Colon (tissue), 2 donors: ENCODE measurements at regions not wholly inside any gene's neighbourhood (a gene's known extent, or its start where the extent isn't known, plus 50 kb on each side); places are given as distances from the start of the nearest gene placed in this dataset.

Experiments
- FAIRE-seq: peaks from 2 replicates; lab custom pipeline; 2012; peaks lifted over from hg19 to GRCh38; lab: Jason Lieb, UNC
- donor health status: control.
- donor health status: control.

DNA sequence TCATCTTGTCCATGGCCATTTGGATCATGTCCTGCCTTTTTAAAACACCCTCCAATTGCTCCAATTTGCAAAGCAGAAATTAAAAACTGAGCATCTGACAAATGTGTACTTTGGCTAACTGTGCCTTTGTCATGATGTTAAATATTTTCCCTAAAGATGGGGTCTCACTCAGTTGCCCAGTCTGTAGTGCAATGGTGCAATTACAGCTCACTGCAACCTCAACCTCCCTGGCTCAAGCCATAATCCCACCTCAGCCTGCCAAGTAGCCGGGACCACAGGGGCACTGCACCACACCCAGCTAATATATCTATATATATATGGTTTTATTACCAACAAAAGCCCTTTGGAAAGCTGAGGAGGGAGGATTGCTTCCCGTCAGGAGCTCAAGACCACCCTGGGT, 782.7 kb downstream of the UQCRFS1 start:
- FAIRE-seq = no peak

DNA sequence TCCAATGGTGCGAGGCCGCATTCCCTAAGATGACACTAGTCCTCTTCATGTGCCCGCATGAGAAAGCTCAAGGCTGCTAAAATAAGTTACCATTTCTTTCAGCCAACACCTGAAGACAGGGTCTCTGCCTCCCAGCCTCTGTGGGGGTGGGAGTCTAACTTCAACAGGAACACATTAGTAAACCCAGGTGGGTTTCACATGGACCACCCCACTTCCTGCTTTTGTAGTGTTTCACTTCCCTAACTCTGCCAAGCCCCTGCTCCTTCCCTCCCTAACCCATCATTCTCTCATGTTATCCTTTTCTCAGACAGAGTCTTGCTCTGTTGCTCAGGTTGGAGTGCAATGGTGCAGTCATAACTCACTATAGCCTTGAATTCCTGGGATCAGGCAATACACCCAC, 783.6 kb downstream of the UQCRFS1 start:
- FAIRE-seq = no peak

DNA sequence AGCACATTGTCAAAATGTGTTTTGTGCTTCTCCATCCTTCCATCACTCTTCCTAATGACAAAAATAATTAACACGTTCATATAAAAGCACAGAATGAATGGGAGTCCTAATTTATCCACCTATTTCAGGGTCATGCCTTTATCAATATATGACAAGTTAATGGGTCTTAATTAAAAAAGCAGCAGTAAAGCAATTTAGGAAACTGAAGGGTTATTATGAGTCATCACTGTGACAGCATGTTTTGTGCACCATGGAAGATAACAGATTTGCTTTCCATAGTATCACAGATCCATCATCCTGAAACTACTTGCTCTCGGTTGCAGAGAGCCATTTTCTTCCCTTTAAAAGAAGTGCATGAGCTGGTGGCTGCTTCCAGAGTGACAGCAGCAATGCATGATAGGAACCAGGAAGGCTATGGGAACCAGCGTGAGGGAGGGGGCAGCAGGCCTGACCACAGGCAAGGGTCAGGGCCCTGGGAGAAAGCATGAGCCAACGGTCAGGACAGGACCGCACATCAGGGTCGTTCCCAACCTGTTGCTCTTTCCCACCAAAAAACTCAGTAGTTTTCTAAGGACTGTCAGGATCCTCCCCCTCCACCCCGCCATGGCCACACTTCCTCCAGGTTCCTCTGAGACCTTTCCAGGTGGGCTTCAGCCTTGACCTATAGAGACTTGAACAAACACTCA, 784.1 kb downstream of the UQCRFS1 start:
- no peak for FAIRE-seq

DNA sequence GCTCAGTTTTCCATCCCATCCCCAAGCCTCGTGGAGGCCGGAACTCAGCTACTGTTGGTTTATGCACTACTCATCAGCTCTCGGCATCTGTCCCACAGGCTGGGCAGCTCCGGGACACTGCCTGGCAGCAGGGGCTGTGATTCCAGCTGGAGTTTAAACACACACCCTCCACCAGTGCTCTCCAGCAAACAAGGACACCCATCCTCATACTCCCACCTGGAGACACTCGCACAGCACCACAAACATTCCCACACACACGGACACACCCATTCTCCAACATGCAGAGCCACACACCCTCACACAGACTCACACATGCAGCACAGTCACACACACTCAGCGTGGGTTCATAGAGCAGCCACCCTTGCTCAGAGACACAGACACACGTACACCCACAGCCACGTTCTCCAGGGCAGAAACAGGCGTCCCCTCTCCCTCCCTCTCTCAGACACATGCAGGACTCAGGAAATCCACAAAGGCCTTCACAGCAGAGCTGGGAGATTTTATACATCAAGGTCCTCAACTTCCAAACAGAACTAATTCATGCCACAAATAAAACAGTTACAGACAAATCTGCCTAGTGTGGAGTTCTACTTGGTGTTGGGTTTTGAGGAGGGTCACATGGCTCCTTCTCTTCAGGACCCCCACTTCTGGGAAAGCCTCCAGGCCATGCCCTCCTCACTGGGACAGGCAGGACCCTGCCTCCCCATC, 785.4 kb downstream of the UQCRFS1 start:
- FAIRE-seq = no peak

DNA sequence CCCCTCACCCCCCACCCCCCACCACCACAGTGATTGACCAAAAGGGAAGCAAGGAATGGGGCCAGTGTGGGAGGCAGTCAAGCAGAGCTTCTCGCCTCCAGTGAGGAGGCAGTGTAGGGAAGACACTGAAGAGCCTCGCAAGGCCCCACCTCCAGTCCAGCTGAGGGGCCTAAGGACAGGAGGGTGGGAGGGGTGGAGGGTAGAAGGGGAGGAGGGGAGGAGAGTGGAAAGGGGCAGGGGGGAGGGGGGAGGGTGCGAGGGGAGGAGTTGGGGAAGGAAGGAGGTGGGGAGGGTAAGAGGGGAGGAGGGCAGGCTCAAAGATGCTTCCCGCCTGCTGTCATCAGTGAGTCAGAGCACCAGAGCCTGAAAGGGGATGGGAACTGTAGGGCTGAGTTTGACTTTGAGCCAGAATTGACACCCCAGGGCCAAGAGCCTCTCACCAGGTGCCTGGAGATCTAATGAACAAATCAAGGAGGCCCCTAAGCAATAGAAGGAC, 786.2 kb downstream of the UQCRFS1 start:
- FAIRE-seq = no peak

DNA sequence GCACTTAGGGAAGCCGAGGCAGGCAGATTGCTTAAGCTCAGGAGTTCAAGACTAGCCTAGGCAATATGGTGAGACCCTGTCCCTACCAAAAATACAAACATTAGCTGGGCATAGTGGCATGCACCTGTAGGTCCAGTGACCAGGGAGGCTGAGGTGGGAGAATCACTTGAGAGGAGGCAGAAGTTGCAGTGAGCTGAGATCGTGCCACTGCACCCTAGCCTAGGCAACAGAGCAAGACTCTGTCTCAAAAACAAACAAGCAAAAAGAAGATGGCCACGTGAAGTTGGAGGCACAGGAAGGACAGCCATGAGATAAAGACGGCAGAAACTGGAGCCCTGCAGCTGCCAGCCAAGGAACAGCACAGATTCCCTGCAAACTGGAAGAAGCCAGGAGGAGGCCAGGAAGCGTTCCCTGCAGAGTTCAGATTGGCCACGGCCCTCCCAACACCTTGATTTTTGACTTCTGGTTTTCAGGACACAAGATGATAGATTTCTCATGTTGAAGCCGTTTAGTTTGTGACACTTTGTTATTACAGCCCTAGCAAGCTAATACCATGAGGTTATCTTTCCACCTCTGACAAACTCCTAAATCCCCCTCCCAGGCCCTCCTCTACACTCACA, 786.7 kb downstream of the UQCRFS1 start:
- FAIRE-seq = no peak

DNA sequence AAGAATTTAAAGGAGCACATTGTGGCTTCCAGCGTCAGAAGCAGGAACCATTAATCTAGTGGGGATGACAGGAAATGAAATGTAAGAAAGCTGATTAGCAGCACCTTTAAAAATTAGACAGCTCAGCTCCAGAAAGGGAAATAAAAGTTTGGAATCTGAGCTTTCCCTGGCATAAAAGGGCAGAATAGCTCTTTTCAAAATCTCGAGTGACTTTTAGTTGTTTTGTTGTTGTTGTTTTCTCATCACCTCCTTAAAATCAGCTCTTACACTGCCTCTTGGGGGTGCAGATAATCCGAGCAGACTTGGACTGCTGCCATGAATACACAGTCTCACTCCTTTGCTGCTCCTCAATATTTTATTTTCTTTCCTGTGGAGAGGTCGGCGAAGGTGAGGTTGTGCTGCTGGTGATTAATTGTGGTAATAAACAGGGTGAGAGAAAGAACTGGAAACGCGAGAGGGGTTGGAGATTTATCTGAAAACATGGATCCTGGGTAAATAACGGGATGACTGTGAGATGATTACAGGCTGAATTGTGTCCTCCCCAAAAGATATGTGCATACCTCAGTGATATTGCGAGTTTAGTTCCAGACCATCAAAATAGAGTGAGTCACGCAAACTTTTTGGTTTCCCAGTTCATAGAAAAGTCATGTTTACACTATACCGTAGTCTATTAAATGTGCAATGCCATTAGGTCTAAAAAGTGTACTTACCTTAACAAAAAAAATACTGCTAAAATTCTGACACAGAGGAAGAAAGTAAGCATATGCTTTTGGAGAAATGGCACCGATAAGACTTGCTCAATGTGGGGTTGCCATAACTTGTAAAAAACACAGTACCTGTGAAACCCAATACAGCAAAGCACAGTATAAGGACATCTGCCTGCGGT, 787.7 kb downstream of the UQCRFS1 start:
- FAIRE-seq = no peak

DNA sequence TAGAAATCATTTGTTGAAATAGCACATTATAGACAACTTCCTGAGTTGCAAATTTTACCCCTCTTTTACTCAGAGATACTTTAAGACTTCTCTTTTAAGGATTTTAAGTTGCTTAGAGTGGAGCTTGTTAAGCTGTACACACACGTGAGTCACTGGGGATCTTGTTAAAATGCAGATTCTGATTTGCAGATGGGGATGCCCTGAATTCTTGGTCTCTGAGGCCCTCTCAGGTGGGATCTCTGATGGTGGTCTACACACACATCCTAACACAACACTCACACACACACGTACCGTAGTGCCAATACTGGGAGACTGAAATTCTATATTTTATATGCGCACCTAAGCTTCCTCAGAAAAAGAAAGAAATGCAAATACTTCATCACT, 788.3 kb downstream of the UQCRFS1 start:
- no peak for FAIRE-seq

DNA sequence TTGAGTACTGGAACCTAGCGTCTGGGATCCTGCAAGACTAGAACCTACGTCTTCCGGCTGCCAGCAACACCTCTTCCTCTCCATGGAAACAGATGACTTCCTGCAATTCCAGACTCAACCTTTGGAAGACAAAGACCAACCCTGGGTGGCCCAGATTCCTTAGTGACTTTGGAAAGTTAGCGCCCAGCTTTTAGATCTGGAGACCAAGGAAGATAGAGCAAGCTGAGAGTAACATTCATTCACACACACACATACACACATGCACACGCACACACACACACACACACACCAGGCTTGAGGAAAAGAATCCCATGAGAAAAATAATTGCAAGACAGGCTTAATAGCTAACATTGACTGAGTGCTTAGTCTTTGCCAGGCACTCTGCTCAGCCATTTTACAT, 788.9 kb downstream of the UQCRFS1 start:
- no peak for FAIRE-seq

DNA sequence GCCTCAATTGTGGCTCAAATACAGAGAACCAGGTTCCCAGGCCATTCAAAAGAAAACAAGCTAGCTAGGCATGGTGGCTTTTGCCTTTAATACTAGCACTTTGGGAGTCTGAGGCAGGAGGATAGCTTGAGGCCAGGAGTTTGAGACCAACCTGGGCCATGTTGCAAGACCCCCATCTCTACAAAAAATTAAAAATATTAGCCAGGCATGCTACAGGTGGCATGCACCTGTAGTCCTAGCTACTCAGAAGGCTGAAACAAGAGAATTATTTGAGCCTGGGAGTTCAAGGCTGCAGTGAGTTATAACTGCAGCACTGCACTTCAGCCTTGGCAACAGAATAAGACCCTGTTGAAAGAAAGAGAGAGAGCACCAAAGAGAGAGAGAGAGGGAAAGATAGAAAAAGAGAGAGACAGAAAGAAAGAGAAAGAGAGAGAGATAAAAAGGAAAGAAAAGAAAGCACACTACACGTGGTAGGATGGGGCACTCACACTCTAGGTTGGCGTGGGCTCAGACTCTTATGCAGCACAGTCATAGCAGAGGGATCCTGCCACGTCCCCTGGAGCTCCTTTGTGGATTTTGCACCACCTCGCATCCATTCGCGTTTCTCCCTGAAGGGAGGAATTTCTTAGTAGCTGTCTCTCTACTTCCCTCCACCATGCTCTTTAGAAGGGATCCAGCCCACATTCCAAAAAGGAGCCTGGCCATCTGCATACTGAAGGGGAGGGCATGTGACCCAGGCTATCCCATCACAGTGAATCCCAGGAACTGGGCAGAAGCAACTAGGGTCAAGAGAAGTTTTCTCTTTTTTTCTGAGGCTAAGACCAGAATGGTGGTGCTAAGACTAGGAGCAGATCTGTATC, 789.9 kb downstream of the UQCRFS1 start:
- no peak for FAIRE-seq

DNA sequence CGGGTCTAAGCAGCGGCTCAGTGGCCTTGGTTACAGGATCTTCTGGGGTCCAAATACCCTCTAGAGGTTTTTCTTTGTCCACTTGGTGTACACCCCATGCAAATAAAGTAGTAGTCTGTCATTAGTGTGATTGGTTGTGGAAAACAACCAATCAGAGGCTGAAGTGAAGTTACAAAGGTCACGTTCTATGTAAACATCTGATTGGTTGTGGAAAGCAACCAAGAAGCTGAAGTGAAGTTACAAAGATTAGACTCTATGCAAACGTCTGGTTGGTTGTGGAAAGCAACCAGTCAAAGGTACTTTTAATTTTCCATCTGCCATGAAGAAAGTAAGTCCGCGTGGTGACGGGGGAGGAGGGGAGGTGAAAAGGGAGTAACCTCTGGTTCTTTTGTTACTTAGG, 790.9 kb downstream of the UQCRFS1 start:
- no peak for FAIRE-seq

DNA sequence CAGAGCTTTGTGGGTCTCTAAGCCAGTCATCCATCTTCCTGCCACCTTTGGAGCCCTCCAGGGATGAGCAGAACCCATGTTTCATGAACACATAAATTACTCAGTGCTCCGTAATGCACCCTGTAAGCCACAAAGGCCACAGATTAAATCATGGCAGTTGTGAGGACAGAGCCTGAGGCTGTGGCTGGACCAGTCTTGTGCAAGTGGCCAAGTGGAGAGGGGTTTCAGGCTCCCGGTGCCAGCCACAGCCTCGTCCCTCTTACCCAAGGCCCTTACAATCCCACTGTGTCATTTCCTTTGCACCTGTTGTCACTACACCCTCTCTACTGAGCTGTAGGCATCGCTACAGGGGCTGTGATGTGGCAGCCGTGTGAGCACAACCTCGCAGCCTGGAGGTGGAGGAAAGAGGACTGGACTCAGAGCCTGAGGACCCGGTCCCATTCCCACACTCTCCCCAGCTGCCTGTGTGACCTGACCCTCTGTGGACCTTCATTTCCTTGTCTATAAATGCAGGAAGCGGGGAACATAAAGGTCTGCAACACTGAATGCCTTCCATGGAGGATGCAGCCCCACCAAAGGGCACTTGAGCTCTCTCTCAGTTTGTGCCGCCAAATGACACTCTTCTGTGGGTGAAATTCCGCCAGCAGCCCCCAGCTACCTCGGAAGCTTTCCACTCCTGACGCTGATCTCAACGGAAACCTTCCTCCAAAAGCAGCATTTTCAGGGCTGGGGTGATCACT, 792.0 kb downstream of the UQCRFS1 start:
- no peak for FAIRE-seq

DNA sequence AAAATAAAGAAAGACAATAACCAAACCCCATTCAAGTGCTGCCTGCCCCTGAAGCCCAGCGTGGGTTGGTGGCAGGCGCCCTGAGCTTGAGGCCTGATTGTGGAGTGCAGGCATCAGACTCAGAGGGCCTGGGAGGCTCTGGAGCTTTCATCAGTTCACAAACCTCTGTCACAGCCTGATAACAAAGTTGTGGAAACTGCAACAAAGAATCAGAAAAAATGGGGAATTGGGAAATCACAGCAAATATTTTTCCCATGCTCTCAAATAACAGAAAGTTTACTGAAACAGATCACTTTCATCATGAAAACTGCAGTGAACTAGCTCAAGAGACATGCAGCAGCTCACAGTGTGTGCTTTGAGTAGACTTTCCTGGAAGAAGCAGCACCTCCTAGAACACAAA, 793.6 kb downstream of the UQCRFS1 start:
- no peak for FAIRE-seq

DNA sequence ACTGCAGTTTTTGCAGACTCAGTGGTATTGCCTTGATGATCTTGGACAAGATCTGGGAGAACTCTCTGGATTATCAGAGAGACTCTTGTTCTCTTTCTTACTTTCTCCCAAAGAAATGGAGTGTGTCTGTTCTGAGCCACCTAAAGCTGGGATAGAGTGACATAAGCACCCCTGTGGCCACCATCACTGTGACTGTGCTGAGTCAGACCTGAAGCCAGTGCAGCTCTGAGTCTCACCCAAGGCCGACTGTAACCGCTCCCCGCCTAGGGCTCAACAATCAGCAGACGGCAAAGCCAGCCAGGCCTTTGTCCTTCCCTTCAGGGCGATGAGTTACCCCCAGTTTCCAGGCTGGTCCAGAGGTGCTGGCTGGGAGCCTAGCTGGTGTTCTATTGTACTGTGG, 795.6 kb downstream of the UQCRFS1 start:
- no peak for FAIRE-seq

DNA sequence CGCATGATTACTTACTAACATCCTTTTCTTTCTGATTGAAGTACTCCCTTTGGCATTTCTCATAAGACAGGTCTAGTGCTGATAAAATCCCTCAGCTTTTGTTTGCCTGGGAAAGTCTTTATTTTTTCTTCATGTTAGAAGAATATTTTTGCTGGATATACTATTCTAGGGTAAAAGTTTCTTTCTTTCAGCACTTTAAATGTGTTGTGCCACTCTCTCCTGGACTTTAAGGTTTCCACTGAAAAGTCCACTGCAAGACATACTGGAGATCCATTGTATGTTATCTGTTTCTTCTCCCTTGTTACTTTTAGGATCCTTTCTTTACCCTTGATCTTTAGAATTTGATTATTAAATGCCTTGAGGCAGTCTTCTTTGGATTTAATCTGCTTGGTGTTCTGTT, 796.7 kb downstream of the UQCRFS1 start:
- FAIRE-seq = no peak

DNA sequence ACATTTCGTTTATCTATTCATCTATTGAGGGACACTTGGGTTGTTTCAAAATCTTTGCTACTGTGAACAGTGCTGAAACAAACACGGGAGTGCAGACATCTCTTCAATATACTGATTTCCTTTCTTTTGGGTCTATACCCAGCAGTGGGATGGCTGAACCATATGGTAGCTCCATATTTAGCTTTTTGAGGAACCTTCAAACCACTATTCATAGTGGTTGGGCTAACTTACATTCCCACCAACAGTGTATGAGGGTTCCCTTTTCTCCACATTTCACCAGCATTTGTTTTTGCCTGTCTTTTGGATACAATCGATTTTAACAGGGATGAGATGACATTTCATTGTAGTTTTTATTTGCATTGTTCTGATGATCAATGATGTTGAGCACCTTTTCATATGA, 798.2 kb downstream of the UQCRFS1 start:
- FAIRE-seq = no peak

DNA sequence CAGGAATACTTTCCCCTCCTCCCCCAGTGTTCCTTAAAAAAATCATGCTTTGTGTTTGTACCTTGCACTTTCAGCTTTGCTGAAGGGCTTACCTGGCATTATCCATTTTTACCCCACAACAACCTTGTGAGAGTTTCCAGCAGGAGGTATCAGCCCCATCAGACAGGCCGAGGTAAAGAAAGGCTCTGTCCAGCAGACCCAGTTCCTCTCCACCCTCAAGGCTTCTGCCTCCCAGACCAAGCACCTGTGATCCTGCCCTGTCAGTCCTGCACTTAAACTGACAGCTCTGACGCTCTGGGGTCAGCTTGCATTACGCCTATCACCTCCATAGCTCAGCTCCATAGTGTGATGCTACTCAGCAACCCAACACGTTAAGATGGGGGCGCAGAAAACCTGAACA, 803.1 kb downstream of the UQCRFS1 start:
- FAIRE-seq = no peak

DNA sequence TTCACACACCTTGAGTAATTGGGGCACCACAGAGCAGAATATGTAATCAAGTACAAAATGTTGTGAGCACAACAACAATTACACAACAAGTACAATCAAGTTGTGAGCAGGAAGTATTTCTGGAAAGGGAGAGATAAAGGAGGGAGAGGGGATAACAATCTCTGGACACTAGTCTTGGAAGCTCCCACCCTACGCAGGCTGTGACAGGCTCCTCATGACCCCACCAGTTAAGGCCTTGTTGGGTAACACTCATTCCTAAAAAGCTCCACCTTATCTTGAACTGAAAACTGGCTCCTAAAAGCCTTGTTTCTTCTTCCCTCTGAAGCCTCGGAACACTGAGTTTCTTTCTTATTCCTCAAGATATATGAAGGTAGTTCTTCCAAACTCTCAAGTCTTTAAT, 806.0 kb downstream of the UQCRFS1 start:
- FAIRE-seq = no peak

DNA sequence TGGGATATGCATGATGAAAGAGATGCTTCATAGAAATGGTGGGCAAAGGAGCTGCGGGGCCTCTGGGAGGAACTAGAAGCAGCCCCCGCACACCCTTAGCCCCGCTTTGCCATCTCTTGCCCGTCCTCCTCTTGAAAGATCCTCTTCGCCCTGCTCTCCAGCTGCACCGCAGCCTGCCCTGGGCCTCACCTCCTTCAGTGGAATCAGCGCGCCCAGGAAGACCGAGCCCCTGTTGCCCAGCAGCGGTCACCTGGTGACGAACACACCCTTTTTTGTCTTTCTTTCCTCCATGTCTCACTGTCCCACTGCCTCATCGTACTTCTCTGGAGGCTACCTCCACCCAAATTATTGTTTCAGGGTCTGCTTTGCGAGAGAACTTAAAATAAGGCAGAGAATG, 807.6 kb downstream of the UQCRFS1 start:
- no peak for FAIRE-seq

DNA sequence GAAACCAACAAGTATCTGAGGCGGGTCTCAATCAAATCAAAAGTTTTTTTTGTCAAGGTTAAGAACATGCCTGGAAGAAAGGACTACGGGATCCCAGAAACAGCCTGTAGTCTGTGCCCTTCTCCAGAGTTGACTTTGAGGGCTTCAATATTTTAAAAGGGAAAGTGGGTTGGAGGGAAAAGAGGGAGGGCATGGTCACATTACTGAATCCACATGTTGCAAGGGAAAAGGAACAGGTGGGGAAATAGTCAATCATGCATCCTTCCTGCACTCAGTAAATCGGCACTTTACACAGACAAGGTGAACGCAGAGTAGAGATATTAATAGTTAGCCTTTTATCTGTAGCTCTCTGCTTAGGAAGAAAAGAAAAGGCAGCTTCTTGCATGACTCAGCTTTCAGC, 808.5 kb downstream of the UQCRFS1 start:
- FAIRE-seq = no peak

DNA sequence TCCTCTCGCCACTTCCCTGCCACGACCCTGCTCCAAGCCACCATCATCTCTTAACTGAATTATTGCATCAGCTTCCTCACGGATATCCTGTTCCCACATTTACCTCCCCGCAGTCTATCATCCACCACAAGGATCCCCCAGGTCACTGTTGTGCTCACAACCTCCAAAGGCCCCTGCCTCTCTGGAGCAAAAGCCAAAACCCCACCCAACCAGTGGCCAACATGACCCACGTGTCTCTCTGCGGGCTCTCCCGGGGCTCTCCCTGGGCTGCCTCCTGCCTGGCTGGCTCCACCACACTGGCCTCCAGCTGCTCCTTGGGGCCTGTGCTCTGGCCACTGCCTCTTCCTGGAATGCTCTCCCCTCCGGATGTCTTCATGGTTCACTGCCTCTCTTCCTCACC, 809.3 kb downstream of the UQCRFS1 start:
- no peak for FAIRE-seq
